ENCODE measurements at regions not wholly inside any gene's neighbourhood (a gene's known extent, or its start where the extent isn't known, plus 50 kb on each side); places are given as distances from the start of the nearest gene placed in this dataset.

DNA sequence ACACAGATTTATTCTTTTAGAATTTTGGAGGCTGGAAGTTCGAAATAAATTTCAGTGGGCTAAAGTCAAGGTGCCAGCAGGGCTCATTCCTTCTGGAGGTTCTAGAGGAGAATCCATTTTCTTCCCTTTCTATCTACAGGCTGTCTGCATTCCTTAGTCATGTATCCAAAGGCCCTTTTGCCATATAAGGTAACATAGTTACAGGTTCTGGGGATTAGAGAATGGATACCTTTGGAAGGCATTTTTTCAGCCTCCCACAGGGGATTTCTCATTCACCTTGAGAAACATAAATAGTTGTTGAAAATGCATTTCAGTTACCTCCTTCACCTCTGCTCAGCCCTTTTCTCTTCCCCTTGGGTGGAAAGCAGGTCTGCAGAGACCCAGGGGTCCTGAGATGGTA lies 280.0 kb upstream of the MAP3K1 start:
- no peak for TF ChIP-seq CTCF (IDR thresholded peaks at IDR 0.05)
- TF ChIP-seq POLR2AphosphoS5 (IDR thresholded peaks at IDR 0.05): no peak

Measured in prostate gland (tissue), 2 donors.